AG10803 (cell line): ENCODE measurements at regions not wholly inside any gene's neighbourhood (a gene's known extent, or its start where the extent isn't known, plus 50 kb on each side); places are given as distances from the start of the nearest gene placed in this dataset.

Experiments
- DNase-seq: peaks from one replicate; pipeline ENCODE4 v3.0.0; 2010; ENCODE audit warnings: low read depth
- H3K4me3 ChIP-seq: 2 replicates; pipeline ENCODE4 v1.5.1; 2011; ENCODE audit warnings: mild to moderate bottlenecking, low read length, control low read depth
- TF ChIP-seq, protein P1 (sequence below): conservative IDR thresholded peaks from 2 replicates; pipeline ENCODE4 v1.5.1; 2011; ENCODE audit warnings: mild to moderate bottlenecking, low read length, control low read depth, inconsistent platforms

DNA sequence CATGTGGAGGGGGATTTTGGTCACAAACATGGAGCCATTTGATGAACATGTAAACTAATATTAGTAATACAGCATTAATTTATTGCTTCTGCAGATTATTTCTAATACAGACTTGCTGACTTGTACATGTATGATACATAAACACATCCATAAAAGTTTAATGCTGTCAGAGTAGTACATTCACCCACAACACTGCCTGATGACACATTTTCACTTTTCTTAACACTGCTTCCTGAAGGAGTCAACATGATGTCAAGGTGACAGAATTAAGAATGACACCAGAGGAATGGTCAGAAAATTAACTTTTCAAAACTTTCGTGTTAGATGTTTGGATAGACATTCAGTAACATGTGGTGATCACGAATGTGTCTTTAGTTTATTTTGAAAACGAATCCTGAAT is 199.4 kb downstream of the SATB1 start:
- no peak overlapping the region for H3K4me3 ChIP-seq
- no peak for DNase-seq
- TF ChIP-seq, protein P1, sequence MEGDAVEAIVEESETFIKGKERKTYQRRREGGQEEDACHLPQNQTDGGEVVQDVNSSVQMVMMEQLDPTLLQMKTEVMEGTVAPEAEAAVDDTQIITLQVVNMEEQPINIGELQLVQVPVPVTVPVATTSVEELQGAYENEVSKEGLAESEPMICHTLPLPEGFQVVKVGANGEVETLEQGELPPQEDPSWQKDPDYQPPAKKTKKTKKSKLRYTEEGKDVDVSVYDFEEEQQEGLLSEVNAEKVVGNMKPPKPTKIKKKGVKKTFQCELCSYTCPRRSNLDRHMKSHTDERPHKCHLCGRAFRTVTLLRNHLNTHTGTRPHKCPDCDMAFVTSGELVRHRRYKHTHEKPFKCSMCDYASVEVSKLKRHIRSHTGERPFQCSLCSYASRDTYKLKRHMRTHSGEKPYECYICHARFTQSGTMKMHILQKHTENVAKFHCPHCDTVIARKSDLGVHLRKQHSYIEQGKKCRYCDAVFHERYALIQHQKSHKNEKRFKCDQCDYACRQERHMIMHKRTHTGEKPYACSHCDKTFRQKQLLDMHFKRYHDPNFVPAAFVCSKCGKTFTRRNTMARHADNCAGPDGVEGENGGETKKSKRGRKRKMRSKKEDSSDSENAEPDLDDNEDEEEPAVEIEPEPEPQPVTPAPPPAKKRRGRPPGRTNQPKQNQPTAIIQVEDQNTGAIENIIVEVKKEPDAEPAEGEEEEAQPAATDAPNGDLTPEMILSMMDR, result no peak

DNA sequence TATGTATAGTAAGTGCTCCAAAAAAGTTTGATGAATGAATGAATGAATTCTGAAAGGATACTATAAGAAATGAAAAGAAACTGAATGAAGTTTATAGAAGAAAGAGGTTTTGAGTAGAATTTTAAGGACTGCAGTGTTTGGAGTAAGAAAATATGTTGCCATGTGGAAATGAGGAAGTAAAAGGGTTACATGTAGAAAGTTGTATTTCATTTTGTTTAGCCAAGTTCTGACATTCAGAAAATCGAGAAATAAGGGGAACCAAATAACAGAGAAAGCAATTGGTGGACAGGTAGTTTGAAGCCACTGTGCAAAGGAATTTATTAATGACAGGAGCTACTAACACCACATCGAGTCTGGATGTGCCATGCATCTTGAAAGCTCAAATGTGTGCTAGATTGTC is 200.7 kb downstream of the SATB1 start:
- no peak for DNase-seq
- no peak overlapping the region for H3K4me3 ChIP-seq
- TF ChIP-seq, protein P1, result no peak

DNA sequence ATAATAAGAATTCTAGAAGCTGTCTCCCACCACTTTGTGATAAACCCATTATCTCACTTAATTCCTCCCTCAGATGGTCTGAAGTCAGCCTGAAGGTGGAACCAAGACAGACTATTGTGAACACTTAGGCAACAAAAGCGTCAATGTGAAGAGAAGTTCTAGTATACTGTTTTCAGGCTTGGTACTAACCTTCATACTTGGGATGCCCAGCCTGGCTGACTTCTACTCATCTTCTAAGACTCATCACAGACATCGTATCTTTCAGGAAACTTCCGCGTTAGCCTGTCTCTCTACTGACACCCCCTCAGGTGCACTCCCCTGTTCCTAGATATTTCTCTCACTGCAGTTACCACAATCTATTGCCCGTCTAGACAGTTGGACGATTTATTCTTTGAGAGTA is 201.2 kb downstream of the SATB1 start:
- TF ChIP-seq, protein P1, result no peak
- DNase-seq, result no peak
- no peak overlapping the region for H3K4me3 ChIP-seq

DNA sequence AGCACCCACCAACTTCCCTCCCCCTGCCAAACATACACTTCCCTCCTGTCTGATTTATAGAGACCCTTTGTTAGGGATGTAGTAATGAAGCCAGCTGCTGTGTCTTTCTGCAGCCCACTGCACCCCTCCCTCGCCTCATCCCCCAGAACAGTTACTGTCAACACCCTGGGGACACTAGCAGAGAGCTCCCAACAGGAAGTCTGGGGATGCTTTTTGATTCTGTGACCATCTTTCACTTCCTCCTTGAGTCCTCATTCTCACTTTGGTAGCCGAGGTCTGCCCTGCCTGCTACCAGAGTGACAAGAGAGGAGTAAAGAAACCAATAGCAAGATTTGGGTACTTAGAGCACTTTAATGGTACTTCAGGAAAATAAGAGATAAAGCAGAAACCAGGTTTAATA is 201.6 kb downstream of the SATB1 start:
- TF ChIP-seq, protein P1, result no peak
- H3K4me3 ChIP-seq, result no peak overlapping the region
- DNase-seq, result no peak

DNA sequence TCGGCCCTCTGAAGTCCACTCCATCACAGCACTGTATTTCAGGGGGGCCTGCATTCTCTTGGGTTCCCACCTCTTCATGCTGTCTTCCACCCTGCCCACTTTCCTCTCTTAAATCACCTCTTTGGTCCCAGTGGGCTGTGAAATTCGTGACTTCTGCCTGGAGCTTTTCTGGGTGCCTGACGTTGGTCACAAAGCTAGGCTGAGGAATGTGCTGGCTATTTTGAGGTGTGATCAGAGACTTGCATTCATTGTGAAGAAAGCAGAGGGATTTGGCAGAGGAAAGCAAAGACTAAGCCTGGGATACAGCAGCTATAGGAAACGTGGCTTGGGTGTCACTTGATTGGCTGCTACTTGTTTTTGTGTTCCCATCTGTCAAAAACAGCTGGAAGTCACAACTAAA is 202.5 kb downstream of the SATB1 start:
- TF ChIP-seq, protein P1, result no peak
- H3K4me3 ChIP-seq, result no peak overlapping the region
- DNase-seq, result no peak

DNA sequence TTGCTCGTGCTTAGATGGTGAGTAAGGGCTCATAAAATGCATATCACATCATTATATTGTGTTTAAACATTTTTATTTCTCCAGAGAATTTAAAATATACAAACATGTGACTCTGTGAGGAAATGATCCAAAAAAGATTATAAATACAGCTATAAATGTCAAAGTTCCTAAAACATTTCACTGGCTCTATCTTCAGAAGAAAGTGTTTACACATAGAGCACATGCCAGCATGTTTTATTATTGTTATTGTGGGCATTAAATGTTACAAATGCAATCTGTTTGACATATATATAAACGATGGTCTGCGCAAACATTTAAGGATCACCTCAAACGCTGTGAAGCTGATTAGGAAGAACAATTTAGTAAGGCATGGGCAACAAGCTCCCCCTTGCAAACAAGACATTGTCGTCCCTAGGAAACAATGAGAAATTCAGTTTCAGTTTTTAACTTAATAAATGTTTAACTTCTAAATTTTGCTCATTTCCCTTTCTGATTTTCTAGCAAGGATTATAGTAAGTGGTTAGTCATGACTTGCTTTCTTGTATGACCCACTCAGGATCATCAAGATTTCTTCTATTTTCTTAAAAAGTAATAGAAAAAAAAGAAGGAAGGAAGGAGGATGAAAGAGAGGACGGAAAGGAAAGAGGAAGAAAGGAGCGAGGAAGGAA is 207.5 kb downstream of the SATB1 start:
- no peak for DNase-seq
- TF ChIP-seq, protein P1, result no peak
- H3K4me3 ChIP-seq, result no peak overlapping the region

DNA sequence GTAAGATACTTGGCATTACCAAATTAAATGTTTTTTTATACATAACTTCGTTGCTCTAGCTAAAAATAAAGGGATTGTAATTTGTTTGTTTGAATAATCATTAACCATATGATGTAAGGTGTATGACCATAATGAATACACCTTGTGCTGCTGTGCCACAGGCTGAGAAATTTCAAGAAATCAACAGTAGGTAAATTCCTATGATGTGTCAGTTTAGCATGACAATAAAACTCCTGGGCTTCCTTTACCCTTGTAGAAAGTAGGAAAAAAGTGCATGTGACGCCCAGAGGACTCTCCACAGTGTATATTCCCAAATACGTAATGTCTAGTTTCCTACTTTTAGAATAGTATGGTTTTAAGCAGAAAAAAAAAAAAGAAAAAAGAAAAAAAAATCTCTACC is 208.1 kb downstream of the SATB1 start:
- TF ChIP-seq, protein P1, result no peak
- no peak for DNase-seq
- no peak overlapping the region for H3K4me3 ChIP-seq
